ENCODE measurements at regions not wholly inside any gene's neighbourhood (a gene's known extent, or its start where the extent isn't known, plus 50 kb on each side); places are given as distances from the start of the nearest gene placed in this dataset.

GRCh38 chrX:128309311-128309710, 257.1 kb upstream of the ACTRT1 start:
- no peak for TF ChIP-seq CTCF (IDR thresholded peaks at IDR 0.05; ENCODE audit: poor library complexity)
- TF ChIP-seq EZH2phosphoT487 (IDR thresholded peaks at IDR 0.05; ENCODE audit: low read depth, severe bottlenecking, unreplicated experiment) = no peak

Measured in hepatocyte (in vitro differentiated cells).